GM08714 (cell line): ENCODE measurements at regions not wholly inside any gene's neighbourhood (a gene's known extent, or its start where the extent isn't known, plus 50 kb on each side); places are given as distances from the start of the nearest gene placed in this dataset.

ENCODE experiments used
- H3K4me3 ChIP-seq: fragments of 200-500 bp; sonication (Bioruptor generic); 2 replicates; pipeline ENCODE4 v1.5.1; 2014; ENCODE audit warnings: mild to moderate bottlenecking, low read length, inconsistent platforms
- ZNF274 ChIP-seq: IDR thresholded peaks from 2 replicates; pipeline ENCODE4 v1.6.1; 2012; ENCODE audit warnings: mild to moderate bottlenecking, low read depth, low read length

DNA sequence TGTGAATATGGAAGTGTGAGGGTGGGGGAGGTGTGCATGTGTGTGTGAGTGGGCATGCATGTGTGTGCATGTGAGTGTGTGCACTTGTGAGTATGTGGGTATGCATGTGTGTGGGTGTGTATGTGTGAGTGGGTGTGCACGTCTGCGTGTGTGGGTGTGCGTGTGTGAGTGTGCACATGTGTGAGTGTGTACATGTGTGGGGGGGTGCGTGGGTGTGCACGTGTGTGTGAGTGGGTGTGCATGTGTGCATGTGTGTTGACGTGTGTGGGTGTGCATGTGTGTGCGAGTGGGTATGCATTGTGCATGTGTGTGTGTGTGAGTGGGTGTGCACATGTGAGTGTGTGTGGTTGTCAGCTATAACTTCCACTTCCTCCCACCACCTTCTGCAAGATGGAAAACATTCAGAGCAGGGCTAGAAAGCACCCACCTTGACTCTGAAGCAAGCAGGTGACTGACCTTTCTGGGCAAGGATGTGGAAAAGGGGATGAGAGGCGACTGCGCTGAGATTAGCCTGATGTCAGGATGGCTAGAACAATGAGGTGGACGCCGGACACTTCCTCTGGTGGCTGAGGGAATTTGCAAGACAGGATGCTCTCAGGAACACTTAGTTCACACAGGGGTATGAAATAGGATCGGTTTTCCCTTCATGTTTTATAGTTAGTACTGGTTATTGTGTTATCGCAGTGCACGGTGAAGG is 103.6 kb downstream of the ACKR3 start:
- no peak for TF ChIP-seq ZNF274
- H3K4me3 ChIP-seq = no peak overlapping the region

- H3K4me3 ChIP-seq = no peak overlapping the region
- TF ChIP-seq ZNF274 = no peak
Measured at GRCh38 chr2:236673823-236674185, 104.2 kb downstream of the ACKR3 start.

- H3K4me3 ChIP-seq = no peak overlapping the region
- TF ChIP-seq ZNF274 = no peak
Measured at GRCh38 chr2:236674238-236674637, 104.6 kb downstream of the ACKR3 start.

- H3K4me3 ChIP-seq = no peak overlapping the region
- no peak for TF ChIP-seq ZNF274
Measured at GRCh38 chr2:236674646-236675045, 105.0 kb downstream of the ACKR3 start.

GRCh38 chr2:236675051-236675450 is 105.4 kb downstream of the ACKR3 start:
- H3K4me3 ChIP-seq = no peak overlapping the region
- TF ChIP-seq ZNF274 = no peak

DNA sequence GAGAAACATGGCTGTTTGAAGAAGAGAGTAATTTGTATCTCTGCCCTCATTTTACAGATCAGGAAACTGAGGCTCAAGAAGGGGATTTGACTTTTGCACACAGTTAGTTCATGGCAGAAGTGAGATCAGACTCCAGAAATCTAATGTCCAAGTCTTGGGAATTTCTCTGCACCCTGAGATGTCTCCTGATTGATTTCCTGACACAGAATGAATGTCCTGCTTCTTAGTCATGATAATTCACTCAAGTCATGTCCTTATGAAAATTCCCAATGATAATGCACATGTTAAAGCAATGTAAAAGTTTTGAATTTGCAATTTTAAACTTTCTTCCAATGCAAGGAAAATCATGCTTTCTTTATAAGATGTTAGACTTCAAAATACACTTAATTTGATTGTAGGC is 105.9 kb downstream of the ACKR3 start:
- no peak for TF ChIP-seq ZNF274
- H3K4me3 ChIP-seq = no peak overlapping the region

DNA sequence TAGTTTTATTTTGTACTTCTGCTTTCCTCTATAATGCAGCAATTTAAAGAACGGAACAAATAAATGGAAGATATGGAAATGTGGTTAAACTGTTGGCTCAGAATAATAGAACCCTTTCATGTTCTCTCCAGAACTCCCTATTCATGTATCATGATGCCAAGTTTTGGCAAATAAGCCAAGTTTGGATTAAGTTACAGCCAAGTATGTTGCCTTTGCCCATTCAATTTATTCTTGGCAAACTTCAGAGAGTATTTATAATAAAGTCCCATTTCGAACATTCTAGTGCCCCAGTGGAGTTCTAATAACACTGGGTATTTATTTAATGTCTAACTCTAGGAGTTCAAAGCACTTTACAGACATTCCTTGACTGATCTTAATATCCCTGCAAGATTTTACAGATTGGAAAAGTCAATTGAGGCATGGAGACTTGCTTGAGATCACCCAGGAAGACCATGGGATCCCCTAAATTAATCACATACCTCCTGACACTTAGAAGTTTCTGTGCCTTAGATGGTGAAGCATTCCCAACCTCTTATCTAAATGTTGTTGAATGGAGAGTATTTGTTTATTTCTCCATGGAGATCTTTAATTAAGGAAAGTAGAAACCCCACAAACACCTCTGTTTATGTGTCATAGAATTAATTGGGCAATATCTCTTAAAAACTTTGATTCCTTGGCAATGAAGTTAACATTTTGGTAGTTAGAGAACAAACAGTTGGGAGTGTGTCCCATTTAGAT is 106.7 kb downstream of the ACKR3 start:
- H3K4me3 ChIP-seq = no peak overlapping the region
- TF ChIP-seq ZNF274 = no peak

DNA sequence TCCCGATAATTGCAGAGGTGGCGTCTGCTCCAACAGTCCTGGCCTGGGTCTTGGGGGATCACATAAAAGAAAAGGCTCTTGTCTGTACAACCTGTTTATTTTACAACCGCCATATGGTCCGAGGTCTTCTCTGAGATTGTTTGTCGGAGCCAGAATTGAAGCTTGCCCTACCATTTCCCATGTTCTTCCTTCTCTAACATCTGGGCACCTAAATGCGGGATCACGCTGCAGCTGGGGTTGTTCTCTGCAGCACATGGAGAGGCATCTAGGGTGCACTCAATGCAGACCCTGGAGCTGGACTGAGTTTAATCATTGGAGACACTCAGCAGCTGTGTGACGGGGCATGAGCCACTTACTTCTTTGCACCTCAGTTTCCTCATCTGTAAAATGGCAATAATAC is 107.7 kb downstream of the ACKR3 start:
- no peak for TF ChIP-seq ZNF274
- H3K4me3 ChIP-seq = no peak overlapping the region

GRCh38 chr2:236678307-236678975 is 108.8 kb downstream of the ACKR3 start:
- TF ChIP-seq ZNF274 = no peak
- H3K4me3 ChIP-seq = no peak overlapping the region

GRCh38 chr2:236679884-236680860 is 110.5 kb downstream of the ACKR3 start:
- no peak for TF ChIP-seq ZNF274
- H3K4me3 ChIP-seq = no peak overlapping the region

GRCh38 chr2:236682651-236683422 is 113.2 kb downstream of the ACKR3 start:
- no peak overlapping the region for H3K4me3 ChIP-seq
- TF ChIP-seq ZNF274 = no peak

GRCh38 chr2:236684504-236685256 is 115.1 kb downstream of the ACKR3 start:
- no peak overlapping the region for H3K4me3 ChIP-seq
- no peak for TF ChIP-seq ZNF274

GRCh38 chr2:236685361-236685760 is 115.7 kb downstream of the ACKR3 start:
- no peak overlapping the region for H3K4me3 ChIP-seq
- no peak for TF ChIP-seq ZNF274
